Left lung (tissue), 4 donors: ENCODE measurements at regions not wholly inside any gene's neighbourhood (a gene's known extent, or its start where the extent isn't known, plus 50 kb on each side); places are given as distances from the start of the nearest gene placed in this dataset.

Source experiments
- ATAC-seq: fragments of 200-7000 bp; cut with Tn5 transposase; one replicate; pipeline ENCODE4 v1.9.1; 2020; ENCODE audit warnings: moderate library complexity
- DNase-seq, 4 donors: peaks; one replicate each; pipeline ENCODE4 v3.0.0-alpha.2; 2013 to 2020
- H3K27ac ChIP-seq, 2 donors: fragments of 200-600 bp; sonication (generic) in 1 of 2; one replicate each; pipeline versions ENCODE4 v1.5.0 to v1.8.0; 2020 to 2021
- H3K27me3 ChIP-seq, 2 donors: fragments of 200-600 bp; sonication (generic) in 1 of 2; one replicate each; pipeline versions ENCODE4 v1.5.0 to v1.8.0; 2020 to 2021
- H3K36me3 ChIP-seq, 2 donors: fragments of 200-600 bp; sonication (generic) in 1 of 2; one replicate each; pipeline versions ENCODE4 v1.5.0 to v1.8.0; 2020 to 2021
- H3K4me1 ChIP-seq, 2 donors: fragments of 200-600 bp; one replicate each; pipeline ENCODE4 v1.8.0; 2021
- H3K4me3 ChIP-seq, 2 donors: fragments of 200-600 bp; sonication (generic) in 1 of 2; one replicate each; pipeline versions ENCODE4 v1.5.0 to v1.8.0; 2020 to 2021; ENCODE audit warnings: mild to moderate bottlenecking in 1 of 2
- H3K9me3 ChIP-seq, 2 donors: fragments of 200-600 bp; sonication (generic) in 1 of 2; one replicate each; pipeline versions ENCODE4 v1.5.0 to v1.8.0; 2020 to 2021
- intact Hi-C, 2 donors: fragments of 100-400 bp; cut with DNase I; formaldehyde crosslinking; loops; one replicate each; pipeline versions ENCODE4 v1.11.2 to v1.14.2; 2022
- TF ChIP-seq, protein P1 (sequence below), 2 donors: fragments of 200-600 bp; sonication (generic) in 1 of 2; IDR thresholded peaks; one replicate each; pipeline versions ENCODE4 v1.5.0 to v1.8.0; 2021; ENCODE audit warnings: antibody characterized with exemption in 2 of 2
- donor health status: DM: no; HTN: yes; CAD: no.
- donor health status: DM: no; HTN: no; CAD: no.

DNA sequence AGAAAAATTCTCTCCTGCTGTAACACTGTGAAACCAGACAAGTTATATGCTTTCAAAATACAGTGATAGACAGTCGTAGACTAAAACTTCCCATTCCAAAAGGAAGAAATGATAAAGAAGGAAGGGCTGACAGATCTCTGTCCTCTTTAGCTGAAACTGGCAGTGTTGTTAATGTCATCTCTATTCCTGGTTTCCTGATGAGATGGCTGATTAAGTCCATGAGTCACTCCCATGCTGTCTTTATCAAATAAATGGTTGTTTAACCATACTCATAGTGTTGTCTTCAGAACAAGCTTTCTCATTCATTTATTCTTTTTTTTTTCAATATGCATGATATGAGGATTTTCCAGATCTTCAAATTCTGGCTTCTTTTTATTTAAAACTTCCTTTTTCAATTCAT, 952.2 kb upstream of the WWC1 start:
- ATAC-seq = no peak
- Histone ChIP-seq H3K27me3 (no peaks in the 10 kb centered on the region), H3K4me3 (no peak overlapping the region), H3K36me3 (no peaks in the 10 kb centered on the region), H3K4me1 (no peaks in the 10 kb centered on the region), H3K9me3 (no peaks in the 10 kb centered on the region), H3K27ac (no peak overlapping the region)
- intact Hi-C loops = no loop called here
- no peak for DNase-seq
- TF ChIP-seq, protein P1, sequence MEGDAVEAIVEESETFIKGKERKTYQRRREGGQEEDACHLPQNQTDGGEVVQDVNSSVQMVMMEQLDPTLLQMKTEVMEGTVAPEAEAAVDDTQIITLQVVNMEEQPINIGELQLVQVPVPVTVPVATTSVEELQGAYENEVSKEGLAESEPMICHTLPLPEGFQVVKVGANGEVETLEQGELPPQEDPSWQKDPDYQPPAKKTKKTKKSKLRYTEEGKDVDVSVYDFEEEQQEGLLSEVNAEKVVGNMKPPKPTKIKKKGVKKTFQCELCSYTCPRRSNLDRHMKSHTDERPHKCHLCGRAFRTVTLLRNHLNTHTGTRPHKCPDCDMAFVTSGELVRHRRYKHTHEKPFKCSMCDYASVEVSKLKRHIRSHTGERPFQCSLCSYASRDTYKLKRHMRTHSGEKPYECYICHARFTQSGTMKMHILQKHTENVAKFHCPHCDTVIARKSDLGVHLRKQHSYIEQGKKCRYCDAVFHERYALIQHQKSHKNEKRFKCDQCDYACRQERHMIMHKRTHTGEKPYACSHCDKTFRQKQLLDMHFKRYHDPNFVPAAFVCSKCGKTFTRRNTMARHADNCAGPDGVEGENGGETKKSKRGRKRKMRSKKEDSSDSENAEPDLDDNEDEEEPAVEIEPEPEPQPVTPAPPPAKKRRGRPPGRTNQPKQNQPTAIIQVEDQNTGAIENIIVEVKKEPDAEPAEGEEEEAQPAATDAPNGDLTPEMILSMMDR (IDR thresholded peaks at IDR 0.05) = no peak

DNA sequence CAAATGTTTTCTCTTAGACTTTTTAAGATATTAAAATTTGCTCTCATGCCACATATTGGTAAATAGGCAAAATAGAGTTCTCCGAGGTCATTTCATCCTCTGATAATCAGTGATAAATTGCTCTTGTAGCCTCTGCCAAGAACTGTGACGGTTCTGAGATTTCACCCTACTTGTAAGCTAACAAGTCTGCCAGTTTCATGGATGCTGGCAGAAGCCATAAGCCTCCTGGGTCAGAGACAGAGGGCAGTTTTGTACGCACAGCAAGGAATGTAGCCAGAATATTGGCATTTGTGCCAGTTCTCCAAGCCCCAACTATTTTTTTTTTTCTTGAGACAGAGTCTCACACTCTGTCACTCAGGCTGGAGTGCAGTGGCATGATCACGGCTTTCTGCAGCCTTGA, 945.0 kb upstream of the WWC1 start:
- H3K27me3 ChIP-seq = no peaks in the 10 kb centered on the region

DNA sequence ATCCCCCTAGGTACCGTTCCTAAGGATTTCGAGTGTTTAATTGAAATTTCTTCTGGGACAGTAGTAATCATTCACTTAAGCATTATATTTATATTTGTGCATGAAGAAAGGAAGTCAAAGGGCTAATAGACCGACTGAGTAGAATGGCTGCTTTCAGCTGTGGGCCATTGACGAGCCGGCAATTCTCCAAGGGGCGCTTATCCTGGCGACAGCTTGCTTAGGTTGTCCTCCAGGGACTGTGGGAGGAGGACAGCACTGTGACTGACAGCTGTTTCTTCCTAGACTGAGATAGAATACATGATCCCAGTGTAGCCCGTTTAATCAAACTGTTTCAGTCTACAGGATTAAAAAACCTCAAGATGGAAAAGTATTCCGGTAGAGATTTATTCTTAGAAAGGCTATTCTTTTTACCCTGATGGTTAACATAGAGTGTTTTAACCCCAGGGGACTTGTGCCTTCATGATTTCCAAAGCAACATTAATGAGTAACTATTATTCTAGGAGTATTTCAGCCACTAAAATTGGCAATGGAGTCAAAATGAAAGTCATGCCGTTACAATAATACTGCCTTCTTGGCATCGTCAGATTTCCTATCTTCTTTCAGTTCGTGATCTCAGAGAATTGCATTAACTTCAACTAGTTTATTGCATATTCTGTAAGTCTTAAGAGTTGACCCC, 943.1 kb upstream of the WWC1 start:
- Histone ChIP-seq H3K27me3 (no peaks in the 10 kb centered on the region), H3K4me3 (no peak overlapping the region), H3K27ac (no peak overlapping the region), H3K9me3 (no peaks in the 10 kb centered on the region), H3K36me3 (no peaks in the 10 kb centered on the region), H3K4me1 (no peaks in the 10 kb centered on the region)
- DNase-seq (no peak), ATAC-seq (no peak)
- TF ChIP-seq, protein P1 (IDR thresholded peaks at IDR 0.05) = no peak
- intact Hi-C loops = no loop called here

More for the DNA sequence above, 945.0 kb upstream of the WWC1 start:
- Histone ChIP-seq H3K4me1 (no peaks in the 10 kb centered on the region), H3K4me3 (no peak overlapping the region), H3K36me3 (no peaks in the 10 kb centered on the region), H3K9me3 (no peaks in the 10 kb centered on the region), H3K27ac (no peak overlapping the region)
- TF ChIP-seq, protein P1 (IDR thresholded peaks at IDR 0.05) = no peak
- DNase-seq (no peak), ATAC-seq (no peak)
- intact Hi-C loops = no loop called here

DNA sequence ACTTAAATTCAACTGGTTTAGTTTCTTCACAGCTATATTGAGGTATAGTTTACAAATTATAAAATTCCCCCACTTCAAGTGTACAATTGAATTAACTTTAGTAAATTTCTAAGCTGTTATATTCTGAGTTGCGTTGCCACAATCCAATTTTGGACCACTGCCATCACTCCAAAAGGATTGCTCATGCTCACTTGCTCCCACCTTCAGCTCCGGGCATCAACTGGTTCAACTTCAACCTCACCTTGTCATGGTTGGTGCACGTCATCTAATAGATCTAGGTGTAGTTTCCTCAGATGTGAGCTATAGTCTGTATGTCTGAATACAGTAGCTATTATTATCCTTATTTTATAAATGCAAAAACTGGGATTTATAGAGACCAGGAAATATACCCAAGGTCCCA, 942.5 kb upstream of the WWC1 start:
- H3K36me3 ChIP-seq = no peaks in the 10 kb centered on the region

DNA sequence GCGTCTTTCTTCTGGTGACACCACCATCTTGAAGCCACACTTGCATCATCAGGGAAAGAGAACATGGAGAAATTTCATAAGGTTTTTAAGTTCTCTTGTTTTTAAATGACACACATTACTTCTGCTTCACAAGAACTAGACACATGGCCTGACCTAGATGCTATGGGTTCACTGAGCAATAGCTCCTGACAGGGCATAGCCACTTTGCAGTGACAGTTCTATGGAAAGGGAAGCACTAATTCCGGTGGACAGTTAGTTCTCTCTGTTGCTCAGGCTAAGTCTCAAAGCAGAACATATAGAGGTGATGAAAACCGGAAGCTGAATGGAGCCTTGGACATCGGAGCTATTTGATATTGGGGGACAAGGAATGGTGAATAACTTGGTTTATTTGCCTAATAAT, 940.1 kb upstream of the WWC1 start:
- DNase-seq (no peak), ATAC-seq (no peak)
- TF ChIP-seq, protein P1 (IDR thresholded peaks at IDR 0.05) = no peak
- H3K9me3 ChIP-seq = no peaks in the 10 kb centered on the region
- no peaks in the 10 kb centered on the region for H3K27me3 ChIP-seq
- H3K4me1 ChIP-seq = no peaks in the 10 kb centered on the region
- H3K27ac ChIP-seq = no peak overlapping the region
- H3K36me3 ChIP-seq = no peaks in the 10 kb centered on the region
- intact Hi-C loops = no loop called here
- H3K4me3 ChIP-seq = no peak overlapping the region

More for the DNA sequence above, 942.5 kb upstream of the WWC1 start:
- ATAC-seq = no peak
- no peak overlapping the region for H3K27ac ChIP-seq
- no peak overlapping the region for H3K4me3 ChIP-seq
- no peaks in the 10 kb centered on the region for H3K9me3 ChIP-seq
- no peaks in the 10 kb centered on the region for H3K27me3 ChIP-seq
- intact Hi-C loops = no loop called here
- H3K4me1 ChIP-seq = no peaks in the 10 kb centered on the region
- no peak for DNase-seq
- TF ChIP-seq, protein P1 (IDR thresholded peaks at IDR 0.05) = no peak
